SK-N-SH (cell line): ENCODE measurements at regions not wholly inside any gene's neighbourhood (a gene's known extent, or its start where the extent isn't known, plus 50 kb on each side); places are given as distances from the start of the nearest gene placed in this dataset.
A peak's percentile ranks its signal among the peaks of the same experiment; 100 is the strongest.
"Not testable (repeated sequence)": the region's sequence is repeated elsewhere in the genome, so short reads cannot be mapped to it uniquely, and the experiment has no call there.

Experiments used
- CTCF ChIA-PET: fragments of 300-600, 350-600 bp; formaldehyde crosslinking; extraction: SDS; loops from one replicate; lab custom pipeline; 2021; lab: Yijun Ruan, JAX
- POLR2A ChIA-PET: fragments of 350-600 bp; sonication (Branson Sonifier 250); formaldehyde crosslinking; extraction: SDS; loops from one replicate; lab custom pipeline; 2020; ENCODE audit warnings: antibody characterized with exemption, inconsistent platforms; lab: Yijun Ruan, JAX
- DNase-seq: peaks from one replicate; pipeline ENCODE4 v3.0.0; 2012
- H2AFZ ChIP-seq: fragments of 200-600 bp; sonication (generic); 2 replicates; pipeline ENCODE4 v1.8.1; 2016; ENCODE audit warnings: antibody characterized with exemption, mild to moderate bottlenecking, low read depth
- H3F3A ChIP-seq: fragments of 200-600 bp; sonication (generic); replicated peaks from 2 replicates; pipeline ENCODE3; 2016; ENCODE audit warnings: antibody characterized with exemption, mild to moderate bottlenecking; ENCODE audit not compliant: insufficient read depth
- H3K27ac ChIP-seq, 2 experiments: fragments of 200-500 bp in 1 of 2; fragments of 200-600 bp in 1 of 2; sonication (Bioruptor generic) in 1 of 2; sonication (generic), shearing (Covaris generic) in 1 of 2; 2 replicates each; pipeline versions ENCODE4 v1.5.1 to v1.6.1; 2014 to 2016; ENCODE audit warnings: low read depth in 2 of 2, inconsistent platforms in 1 of 2, low read length in 1 of 2, mild to moderate bottlenecking in 1 of 2, mixed read lengths in 1 of 2
- H3K27me3 ChIP-seq: fragments of 200-600 bp; sonication (generic), shearing (Covaris generic); 2 replicates; pipeline ENCODE4 v1.6.1; 2016; ENCODE audit warnings: mixed run types; ENCODE audit not compliant: insufficient read depth
- H3K36me3 ChIP-seq, 2 experiments: fragments of 200-500 bp in 1 of 2; fragments of 200-600 bp in 1 of 2; sonication (Bioruptor generic) in 1 of 2; sonication (generic) in 1 of 2; replicated peaks in 1 of 2; 2 replicates each; pipeline versions ENCODE3 to v1.5.1; 2014 to 2016; ENCODE audit warnings: low read length in 1 of 2, mild to moderate bottlenecking in 1 of 2; ENCODE audit not compliant: insufficient read depth in 2 of 2, control insufficient read depth in 1 of 2
- H3K4me1 ChIP-seq, 2 experiments: fragments of 200-500 bp in 1 of 2; fragments of 200-600 bp in 1 of 2; sonication (Bioruptor generic) in 1 of 2; sonication (generic), shearing (Covaris generic) in 1 of 2; 2 replicates each; pipeline versions ENCODE4 v1.5.1 to v1.6.1; 2014 to 2016; ENCODE audit warnings: low read depth in 1 of 2, low read length in 1 of 2, mixed run types in 1 of 2; ENCODE audit not compliant: insufficient read depth in 2 of 2, control insufficient read depth in 1 of 2
- H3K4me2 ChIP-seq: fragments of 200-600 bp; sonication (generic), shearing (Covaris generic); 2 replicates; pipeline ENCODE4 v1.6.1; 2017; ENCODE audit warnings: mixed run types
- H3K4me3 ChIP-seq, 2 experiments: fragments of 200-500 bp in 1 of 2; fragments of 200-600 bp in 1 of 2; sonication (Bioruptor generic) in 1 of 2; sonication (generic), shearing (Covaris generic) in 1 of 2; 2 replicates each; pipeline versions ENCODE4 v1.5.1 to v1.8.1; 2014 to 2016; ENCODE audit warnings: low read depth in 2 of 2, inconsistent platforms in 1 of 2, low read length in 1 of 2, mild to moderate bottlenecking in 1 of 2, mixed read lengths in 1 of 2, moderate library complexity in 1 of 2
- H3K79me2 ChIP-seq: fragments of 200-600 bp; sonication (generic); 2 replicates; pipeline ENCODE4 v1.8.1; 2017; ENCODE audit warnings: mild to moderate bottlenecking; ENCODE audit not compliant: insufficient read depth
- H3K9ac ChIP-seq: fragments of 200-600 bp; sonication (generic); 2 replicates; pipeline ENCODE4 v1.6.1; 2017; ENCODE audit warnings: mixed run types
- H3K9me2 ChIP-seq: fragments of 200-600 bp; sonication (generic); 2 replicates; pipeline ENCODE4 v1.6.1; 2017; ENCODE audit warnings: mixed run types
- H3K9me3 ChIP-seq: fragments of 200-600 bp; sonication (generic); 2 replicates; pipeline ENCODE4 v1.6.1; 2017; ENCODE audit warnings: mixed run types, mild to moderate bottlenecking, moderate library complexity
- H4K20me1 ChIP-seq: fragments of 200-600 bp; sonication (generic); 2 replicates; pipeline ENCODE4 v1.6.1; 2017; ENCODE audit warnings: mild to moderate bottlenecking, mixed run types; ENCODE audit not compliant: insufficient read depth
- EP300 ChIP-seq, 2 experiments: IDR thresholded peaks; 2 replicates each; pipeline versions ENCODE4 v1.4.0 to v1.6.1; 2012; ENCODE audit warnings: borderline replicate concordance in 1 of 2, low read depth in 1 of 2, low read length in 1 of 2
- FOSL2 ChIP-seq: IDR thresholded peaks from 2 replicates; pipeline ENCODE4 v1.4.0; 2012; ENCODE audit warnings: low read depth, mild to moderate bottlenecking, moderate library complexity, borderline replicate concordance
- FOXJ3 ChIP-seq: sonication (generic); formaldehyde crosslinking; IDR thresholded peaks from 2 replicates; pipeline ENCODE4 v1.5.1; 2020; ENCODE audit warnings: mild to moderate bottlenecking, missing genetic modification reagents
- IRF3 ChIP-seq: fragments of 150-350 bp; IDR thresholded peaks from 2 replicates; pipeline ENCODE4 v1.6.1; 2016; ENCODE audit warnings: mild to moderate bottlenecking, low read depth, low read length
- NFIC ChIP-seq: IDR thresholded peaks from 2 replicates; pipeline ENCODE4 v1.4.0; 2012; ENCODE audit warnings: borderline replicate concordance
- PBX3 ChIP-seq: IDR thresholded peaks from 2 replicates; pipeline ENCODE4; 2012
- SIN3A ChIP-seq: IDR thresholded peaks from 2 replicates; pipeline ENCODE4 v1.6.1; 2012; ENCODE audit warnings: low read depth, mild to moderate bottlenecking, low read length, moderate library complexity, borderline replicate concordance
- USF1 ChIP-seq: IDR thresholded peaks from 2 replicates; pipeline ENCODE4 v1.4.0; 2012; ENCODE audit warnings: low read depth, borderline replicate concordance
- YY1 ChIP-seq: IDR thresholded peaks from 2 replicates; pipeline ENCODE4 v1.4.0; 2012; ENCODE audit warnings: low read depth, mild to moderate bottlenecking
- ZBTB33 ChIP-seq: IDR thresholded peaks from 2 replicates; pipeline ENCODE4 v1.4.0; 2012; ENCODE audit warnings: low read depth, borderline replicate concordance
- WGBS: methylation state at CpG from one replicate; pipeline ENCODE4 v1.1.6; 2017; ENCODE audit warnings: low lambda C conversion rate; 5-methylcytosine and 5-hydroxymethylcytosine counted together

- Histone ChIP-seq H3K4me2 (no peak overlapping the region), H3K9ac (no peak overlapping the region), H3K79me2 (no peaks in the 10 kb centered on the region), H3F3A (peaks cover 7% of the 10 kb centered on the region), H2AFZ (no peak overlapping the region), H4K20me1 (no peaks in the 10 kb centered on the region), H3K36me3 (peaks cover 0 to 10% of the 10 kb centered on the region in 2 experiments), H3K9me2 (no peaks in the 10 kb centered on the region), H3K4me3 (no peak overlapping the region), H3K27ac (peak overlapping the region in 1 of 2 experiments; percentile 14; a peak in 1 of 4 replicates), H3K9me3 (no peaks in the 10 kb centered on the region), H3K4me1 (no peaks in the 10 kb centered on the region; a peak in 1 of 4 replicates), H3K27me3 (no peaks in the 10 kb centered on the region)
- ChIA-PET POLR2A (no interaction called here), CTCF (no interaction called here)
- no peak for DNase-seq
- WGBS: 72% methylated on average over 5 of the region's 5 CpGs
- TF ChIP-seq PBX3: peak; percentile 37; the same call in 1 of the 2 replicates
- TF ChIP-seq EP300 (IDR thresholded peaks at IDR 0.05; ENCODE audit: borderline replicate concordance in 1 of 2, low read depth in 1 of 2, low read length in 1 of 2): no peak
Observed at GRCh38 chr1:245067257-245067656, 87.5 kb upstream of the KIF26B start.

- no peak for TF ChIP-seq FOXJ3 (CRISPR knock-in tag)
- no peak for TF ChIP-seq NFIC
- no peak for TF ChIP-seq FOSL2
- TF ChIP-seq ZBTB33: no peak
- no peak for TF ChIP-seq USF1
- no peak for TF ChIP-seq IRF3
- no peak for TF ChIP-seq SIN3A
- no peak for TF ChIP-seq YY1
- Histone ChIP-seq H2AFZ (no peak overlapping the region), H3K4me1 (peaks cover 0 to 8% of the 10 kb centered on the region in 2 experiments; a peak in 1 of 4 replicates), H3K9me2 (no peaks in the 10 kb centered on the region), H3K79me2 (no peaks in the 10 kb centered on the region), H3F3A (peaks cover 7% of the 10 kb centered on the region), H4K20me1 (no peaks in the 10 kb centered on the region), H3K27me3 (no peaks in the 10 kb centered on the region), H3K36me3 (no peaks in the 10 kb centered on the region), H3K27ac (no peak overlapping the region), H3K9me3 (no peaks in the 10 kb centered on the region), H3K9ac (no peak overlapping the region), H3K4me3 (no peak overlapping the region), H3K4me2 (no peak overlapping the region)
- CTCF ChIA-PET: interaction anchor here (0.9 kb wide), 1 partner anchor 20 kb away, joined by 3 read pairs; no protein-coding TSS in a partner anchor
- 87% methylated on average over 5 of the region's 5 CpGs for WGBS
- POLR2A ChIA-PET: no interaction called here
- no peak for DNase-seq
Observed at GRCh38 chr1:245062741-245063305, 92.0 kb upstream of the KIF26B start.

- H4K20me1 ChIP-seq, H3K9me3 ChIP-seq, POLR2A ChIA-PET, H3K4me2 ChIP-seq, H3F3A ChIP-seq, H3K9ac ChIP-seq, H3K27me3 ChIP-seq, H3K9me2 ChIP-seq, H3K4me3 ChIP-seq, H2AFZ ChIP-seq, H3K27ac ChIP-seq, H3K36me3 ChIP-seq, DNase-seq, H3K79me2 ChIP-seq, H3K4me1 ChIP-seq: not testable (repeated sequence)
- WGBS: 88% methylated on average over 4 of the region's 4 CpGs
- CTCF ChIA-PET: interaction anchor here (1.9 kb wide), 1 partner anchor 19 kb away, joined by 18 read pairs; no protein-coding TSS in a partner anchor
Observed at GRCh38 chr1:245061808-245062207, 93.0 kb upstream of the KIF26B start.
